Neutrophil (primary cell): ENCODE measurements at regions not wholly inside any gene's neighbourhood (a gene's known extent, or its start where the extent isn't known, plus 50 kb on each side); places are given as distances from the start of the nearest gene placed in this dataset.

Experiments used
- H3K27ac ChIP-seq: fragments of 200-600 bp; sonication (generic); 2 replicates; pipeline ENCODE4 v1.5.1; 2016; ENCODE audit warnings: mild to moderate bottlenecking, moderate library complexity
- H3K27me3 ChIP-seq: fragments of 200-600 bp; sonication (generic); 2 replicates; pipeline ENCODE4 v1.6.0; 2016; ENCODE audit warnings: mild to moderate bottlenecking
- H3K36me3 ChIP-seq: fragments of 200-600 bp; sonication (generic); 2 replicates; pipeline ENCODE4 v1.5.1; 2017
- H3K4me1 ChIP-seq, 2 experiments: fragments of 200-600 bp in 1 of 2; sonication (generic) in 1 of 2; 1 replicate in 1 of 2; 2 replicates in 1 of 2; pipeline versions ENCODE4 v1.5.1 to v1.6.1; 2013 to 2016; ENCODE audit warnings: low read depth in 1 of 2, low read length in 1 of 2, mild to moderate bottlenecking in 1 of 2, moderate library complexity in 1 of 2; ENCODE audit not compliant: control insufficient read depth in 1 of 2, insufficient read depth in 1 of 2
- H3K4me3 ChIP-seq, 2 experiments: fragments of 200-600 bp in 1 of 2; sonication (generic) in 1 of 2; 1 replicate in 1 of 2; 2 replicates in 1 of 2; pipeline ENCODE4 v1.5.1; 2013 to 2016; ENCODE audit warnings: low read depth in 1 of 2, low read length in 1 of 2, mild to moderate bottlenecking in 1 of 2, moderate library complexity in 1 of 2
- H3K9me3 ChIP-seq: fragments of 200-600 bp; sonication (generic); 2 replicates; pipeline ENCODE4 v1.5.1; 2016
- TF ChIP-seq, protein P1 (sequence below): fragments of 200-600 bp; sonication (generic); IDR thresholded peaks from 2 replicates; pipeline ENCODE4 v1.5.1; 2016; ENCODE audit warnings: antibody characterized with exemption

DNA sequence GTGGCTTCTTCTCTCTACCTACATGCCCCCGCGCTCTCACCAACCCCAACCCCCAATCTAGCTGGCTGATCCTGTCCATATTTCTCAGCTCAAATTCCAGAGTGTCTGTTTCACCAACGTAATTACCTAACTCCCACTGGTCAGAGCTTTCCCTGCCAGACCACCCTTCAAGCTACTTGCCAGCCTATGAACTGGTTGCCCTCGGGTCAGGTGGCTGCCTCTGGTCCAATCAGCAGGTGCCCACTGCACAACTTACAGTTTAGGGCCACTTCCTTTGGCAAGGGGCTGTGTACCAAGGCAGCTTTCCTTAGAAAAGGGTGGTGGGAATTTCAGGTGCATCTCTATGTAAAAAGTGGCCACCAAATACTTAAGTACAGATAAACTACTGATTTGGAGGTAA is 92.2 kb upstream of the SLC30A5 start:
- no peaks in the 10 kb centered on the region for H3K9me3 ChIP-seq
- H3K4me3 ChIP-seq: no peak overlapping the region
- no peaks in the 10 kb centered on the region for H3K36me3 ChIP-seq
- peaks cover 0 to 3% of the 10 kb centered on the region in 2 experiments for H3K4me1 ChIP-seq
- TF ChIP-seq, protein P1, sequence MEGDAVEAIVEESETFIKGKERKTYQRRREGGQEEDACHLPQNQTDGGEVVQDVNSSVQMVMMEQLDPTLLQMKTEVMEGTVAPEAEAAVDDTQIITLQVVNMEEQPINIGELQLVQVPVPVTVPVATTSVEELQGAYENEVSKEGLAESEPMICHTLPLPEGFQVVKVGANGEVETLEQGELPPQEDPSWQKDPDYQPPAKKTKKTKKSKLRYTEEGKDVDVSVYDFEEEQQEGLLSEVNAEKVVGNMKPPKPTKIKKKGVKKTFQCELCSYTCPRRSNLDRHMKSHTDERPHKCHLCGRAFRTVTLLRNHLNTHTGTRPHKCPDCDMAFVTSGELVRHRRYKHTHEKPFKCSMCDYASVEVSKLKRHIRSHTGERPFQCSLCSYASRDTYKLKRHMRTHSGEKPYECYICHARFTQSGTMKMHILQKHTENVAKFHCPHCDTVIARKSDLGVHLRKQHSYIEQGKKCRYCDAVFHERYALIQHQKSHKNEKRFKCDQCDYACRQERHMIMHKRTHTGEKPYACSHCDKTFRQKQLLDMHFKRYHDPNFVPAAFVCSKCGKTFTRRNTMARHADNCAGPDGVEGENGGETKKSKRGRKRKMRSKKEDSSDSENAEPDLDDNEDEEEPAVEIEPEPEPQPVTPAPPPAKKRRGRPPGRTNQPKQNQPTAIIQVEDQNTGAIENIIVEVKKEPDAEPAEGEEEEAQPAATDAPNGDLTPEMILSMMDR: no peak
- H3K27me3 ChIP-seq: no peaks in the 10 kb centered on the region
- H3K27ac ChIP-seq: no peak overlapping the region

- TF ChIP-seq, protein P1: no peak
- Histone ChIP-seq H3K27ac (no peak overlapping the region), H3K27me3 (peaks cover 14% of the 10 kb centered on the region), H3K36me3 (no peaks in the 10 kb centered on the region), H3K9me3 (no peaks in the 10 kb centered on the region), H3K4me3 (no peak overlapping the region), H3K4me1 (no peaks in the 10 kb centered on the region)
These were observed 89.7 kb upstream of the SLC30A5 start for GRCh38 chr5:69004127-69004526.

DNA sequence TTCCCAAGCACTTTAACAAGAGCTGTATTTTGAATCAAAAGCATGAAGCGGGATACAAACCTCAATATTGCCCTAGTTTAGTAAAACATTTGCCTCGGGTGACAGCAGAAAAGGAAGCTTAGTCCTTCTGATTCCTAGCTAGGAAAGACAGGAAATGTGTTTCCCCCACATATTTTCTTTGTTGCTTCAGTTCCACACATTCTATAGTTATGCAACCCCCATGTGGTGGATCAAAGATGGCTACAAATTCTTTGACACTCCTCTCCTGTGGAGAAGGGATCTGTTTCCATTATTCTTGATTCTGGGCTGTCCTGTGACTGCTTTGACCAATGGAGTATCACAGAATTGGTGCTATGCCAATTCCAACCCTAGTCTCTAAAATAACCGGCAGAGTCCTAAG is 89.1 kb upstream of the SLC30A5 start:
- TF ChIP-seq, protein P1: no peak
- Histone ChIP-seq H3K36me3 (no peaks in the 10 kb centered on the region), H3K4me1 (no peaks in the 10 kb centered on the region), H3K27me3 (peaks cover 14% of the 10 kb centered on the region), H3K4me3 (no peak overlapping the region), H3K9me3 (no peaks in the 10 kb centered on the region), H3K27ac (no peak overlapping the region)

DNA sequence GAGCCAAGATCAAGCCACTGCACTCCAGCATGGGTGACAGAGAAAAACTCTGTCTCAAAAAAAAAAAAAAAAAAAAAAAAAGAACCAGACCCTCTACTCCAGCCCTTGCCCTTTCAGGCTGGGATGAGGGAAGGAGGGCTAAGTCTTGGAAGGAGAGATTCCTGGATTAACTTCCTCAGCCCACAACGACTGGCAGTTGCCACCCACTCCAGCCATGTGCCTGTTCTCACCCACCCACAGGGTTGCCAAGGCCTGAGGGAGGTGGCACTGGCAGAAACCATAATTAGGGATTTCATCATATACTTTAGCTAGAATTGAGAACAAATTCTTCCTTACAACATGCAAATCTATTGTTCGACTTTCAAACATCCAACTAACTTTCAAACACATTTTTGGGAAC is 87.8 kb upstream of the SLC30A5 start:
- no peak overlapping the region for H3K27ac ChIP-seq
- TF ChIP-seq, protein P1: no peak
- H3K36me3 ChIP-seq: no peaks in the 10 kb centered on the region
- no peak overlapping the region for H3K4me3 ChIP-seq
- no peaks in the 10 kb centered on the region for H3K4me1 ChIP-seq
- no peaks in the 10 kb centered on the region for H3K9me3 ChIP-seq
- H3K27me3 ChIP-seq: peaks cover 14% of the 10 kb centered on the region

DNA sequence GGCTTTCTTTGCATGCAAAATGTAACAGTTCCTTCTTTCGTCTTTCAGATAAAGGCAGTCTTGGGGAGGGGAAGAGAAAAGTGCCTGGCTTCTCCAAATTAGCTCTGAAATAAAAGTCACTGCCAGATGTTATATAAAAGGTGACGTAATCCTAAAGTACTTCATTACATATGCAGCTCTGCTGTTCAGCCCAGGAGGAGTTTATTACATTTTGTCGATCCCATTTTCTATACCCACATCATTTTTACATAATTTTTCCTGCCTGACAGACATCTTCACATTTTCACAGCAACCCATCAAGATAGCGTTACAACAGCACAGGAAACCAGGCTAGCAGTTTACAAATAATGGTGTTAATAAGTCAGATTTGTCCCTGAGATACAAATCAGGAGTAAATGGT is 86.7 kb upstream of the SLC30A5 start:
- Histone ChIP-seq H3K27ac (no peak overlapping the region), H3K36me3 (no peaks in the 10 kb centered on the region), H3K9me3 (no peaks in the 10 kb centered on the region), H3K4me3 (no peak overlapping the region), H3K27me3 (peaks cover 14% of the 10 kb centered on the region), H3K4me1 (no peaks in the 10 kb centered on the region)
- TF ChIP-seq, protein P1: no peak

GRCh38 chr5:69007726-69008368 is 86.0 kb upstream of the SLC30A5 start:
- H3K27me3 ChIP-seq: peaks cover 14% of the 10 kb centered on the region
- no peaks in the 10 kb centered on the region for H3K4me1 ChIP-seq
- no peak overlapping the region for H3K27ac ChIP-seq
- no peaks in the 10 kb centered on the region for H3K9me3 ChIP-seq
- TF ChIP-seq, protein P1: peak; percentile 42
- no peaks in the 10 kb centered on the region for H3K36me3 ChIP-seq
- no peak overlapping the region for H3K4me3 ChIP-seq
